Activated CD8-positive, alpha-beta memory T cell treated with anti-CD3 and anti-CD28 coated beads for 36 hours (primary cell): ENCODE measurements at regions not wholly inside any gene's neighbourhood (a gene's known extent, or its start where the extent isn't known, plus 50 kb on each side); places are given as distances from the start of the nearest gene placed in this dataset.

ENCODE experiments used
- CTCF ChIA-PET: fragments of 350-600 bp; sonication (Branson Sonifier 250); formaldehyde crosslinking; loops from one replicate; lab custom pipeline; 2021; ENCODE audit warnings: antibody characterized with exemption; lab: Charles Lee
- POLR2A ChIA-PET: fragments of 350-600 bp; sonication (Branson Sonifier 250); formaldehyde crosslinking; loops from one replicate; lab custom pipeline; 2021; ENCODE audit warnings: antibody characterized with exemption; lab: Charles Lee

- ChIA-PET POLR2A (no interaction called here), CTCF (no interaction called here)
Observed at GRCh38 chr7:32279500-32279899, 209.3 kb upstream of the PDE1C start.

- ChIA-PET CTCF (no interaction called here), POLR2A (no interaction called here)
Observed at GRCh38 chr7:32275216-32276009, 205.2 kb upstream of the PDE1C start.

- POLR2A ChIA-PET, result no interaction called here
- CTCF ChIA-PET, result no interaction called here
Observed at GRCh38 chr7:32273297-32273696, 203.1 kb upstream of the PDE1C start.

GRCh38 chr7:32266932-32267475, 196.8 kb upstream of the PDE1C start:
- ChIA-PET POLR2A (no interaction called here), CTCF (no interaction called here)

- POLR2A ChIA-PET, result no interaction called here
- CTCF ChIA-PET, result no interaction called here
Observed at GRCh38 chr7:32264702-32265284, 194.6 kb upstream of the PDE1C start.

GRCh38 chr7:32263611-32264010, 193.4 kb upstream of the PDE1C start:
- ChIA-PET POLR2A (no interaction called here), CTCF (no interaction called here)

- ChIA-PET CTCF (no interaction called here), POLR2A (no interaction called here)
Observed at GRCh38 chr7:32262315-32262714, 192.1 kb upstream of the PDE1C start.

GRCh38 chr7:32259931-32260596, 189.9 kb upstream of the PDE1C start:
- CTCF ChIA-PET, result no interaction called here
- POLR2A ChIA-PET, result no interaction called here

GRCh38 chr7:32258265-32258664, 188.1 kb upstream of the PDE1C start:
- ChIA-PET CTCF (no interaction called here), POLR2A (no interaction called here)

- CTCF ChIA-PET, result no interaction called here
- POLR2A ChIA-PET, result no interaction called here
Observed at GRCh38 chr7:32257621-32258020, 187.4 kb upstream of the PDE1C start.

- ChIA-PET POLR2A (no interaction called here), CTCF (no interaction called here)
Observed at GRCh38 chr7:32256811-32257210, 186.6 kb upstream of the PDE1C start.

GRCh38 chr7:32256376-32256775, 186.2 kb upstream of the PDE1C start:
- POLR2A ChIA-PET, result no interaction called here
- CTCF ChIA-PET, result no interaction called here

- CTCF ChIA-PET, result interaction anchor here (0.6 kb wide), 1 partner anchor 551 kb away, joined by 3 read pairs; no protein-coding TSS in a partner anchor
- POLR2A ChIA-PET, result no interaction called here
Observed at GRCh38 chr7:32255036-32255435, 184.8 kb upstream of the PDE1C start.

GRCh38 chr7:32253299-32253698, 183.1 kb upstream of the PDE1C start:
- ChIA-PET CTCF (no interaction called here), POLR2A (no interaction called here)

GRCh38 chr7:32251659-32252058, 181.5 kb upstream of the PDE1C start:
- POLR2A ChIA-PET, result no interaction called here

GRCh38 chr7:32250471-32251260, 180.5 kb upstream of the PDE1C start:
- ChIA-PET CTCF (no interaction called here), POLR2A (no interaction called here)

More at GRCh38 chr7:32251659-32252058, 181.5 kb upstream of the PDE1C start:
- CTCF ChIA-PET, result no interaction called here

- POLR2A ChIA-PET, result no interaction called here
Observed at GRCh38 chr7:32250003-32250402, 179.8 kb upstream of the PDE1C start.

GRCh38 chr7:32248522-32248921, 178.3 kb upstream of the PDE1C start:
- CTCF ChIA-PET, result no interaction called here

More at GRCh38 chr7:32250003-32250402, 179.8 kb upstream of the PDE1C start:
- CTCF ChIA-PET, result no interaction called here

GRCh38 chr7:32244806-32245345, 174.7 kb upstream of the PDE1C start:
- CTCF ChIA-PET, result interaction anchor here (0.7 kb wide), 1 partner anchor 35 kb away, joined by 3 read pairs; no protein-coding TSS in a partner anchor
- POLR2A ChIA-PET, result no interaction called here

More at GRCh38 chr7:32248522-32248921, 178.3 kb upstream of the PDE1C start:
- POLR2A ChIA-PET, result no interaction called here
